Left renal pelvis (tissue), 4 donors: ENCODE measurements at regions not wholly inside any gene's neighbourhood (a gene's known extent, or its start where the extent isn't known, plus 50 kb on each side); places are given as distances from the start of the nearest gene placed in this dataset.

Source experiments
- DNase-seq, 4 donors: peaks; one replicate each; pipeline ENCODE4 v3.0.0-alpha.2; 2013; ENCODE audit warnings: low read depth in 4 of 4, low spot score in 3 of 4

DNA sequence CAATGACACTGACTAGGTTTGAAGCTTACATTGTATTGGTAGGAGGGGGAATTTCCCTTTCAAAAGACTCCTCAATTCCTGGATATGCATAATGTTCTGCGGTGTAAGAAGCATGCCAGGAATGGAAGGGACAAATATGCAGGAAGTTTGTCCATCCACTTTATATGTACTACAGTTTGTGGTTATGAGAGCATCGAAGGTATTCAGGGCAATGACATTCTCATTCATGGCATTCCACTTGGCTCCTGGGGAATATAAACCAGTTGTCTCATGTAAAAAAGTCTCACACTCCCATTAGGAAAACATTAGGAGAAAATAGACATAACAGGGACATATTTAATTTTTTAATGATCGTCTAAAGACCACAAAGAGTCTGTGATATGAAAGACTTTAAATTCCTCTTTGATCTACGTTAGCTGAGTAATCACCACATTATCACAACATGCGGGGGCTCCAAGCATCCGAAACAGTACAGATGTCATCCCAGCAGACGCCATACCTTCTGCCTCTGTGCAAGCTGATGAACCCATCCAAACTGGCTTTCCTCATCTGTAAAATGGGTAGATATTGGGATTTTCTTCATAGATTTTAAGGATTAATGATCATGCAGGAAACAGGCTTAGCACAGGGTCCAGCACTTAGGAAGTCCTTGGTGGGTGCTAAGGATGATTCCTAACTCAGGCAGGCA, 675.3 kb downstream of the INHBA start:
- DNase-seq: no peak

DNA sequence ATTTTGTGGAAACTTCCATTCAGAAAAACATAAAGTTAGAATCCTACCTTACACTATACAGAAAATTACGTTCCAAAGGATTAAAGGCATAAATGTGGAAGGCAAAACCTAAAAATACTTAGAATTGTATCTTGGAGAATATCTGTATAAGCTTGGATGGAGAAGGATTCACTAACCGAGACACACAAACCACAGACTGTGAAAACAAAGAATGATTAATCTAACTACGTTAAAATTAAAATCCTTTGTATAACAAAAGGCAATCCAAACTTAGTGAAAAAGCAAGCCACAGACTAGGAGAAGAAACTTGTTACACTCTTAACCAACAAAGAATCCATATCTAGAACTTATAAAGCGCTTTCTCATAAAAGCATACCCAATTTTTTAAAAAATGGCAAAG, 678.8 kb downstream of the INHBA start:
- DNase-seq: no peak

DNA sequence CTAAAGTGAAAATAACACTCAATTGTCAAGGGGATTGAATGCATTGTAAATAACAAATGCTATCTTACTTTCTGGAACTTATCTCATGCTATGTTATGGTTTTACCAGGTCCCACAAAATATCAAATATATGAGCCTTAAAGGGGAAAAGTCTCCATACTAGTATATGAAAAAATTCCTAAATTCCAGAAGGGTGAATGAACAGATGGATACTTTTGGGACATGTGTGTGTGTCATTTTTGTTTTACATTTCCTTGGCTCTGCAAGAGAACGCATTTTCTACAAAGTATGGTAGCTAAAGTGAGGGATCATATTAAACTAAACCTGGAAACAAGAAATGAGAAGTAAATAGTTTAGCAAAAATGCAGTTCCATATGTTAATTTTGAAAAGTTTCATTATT, 682.8 kb downstream of the INHBA start:
- DNase-seq: no peak

GRCh38 chr7:41013117-41013516, 689.8 kb downstream of the INHBA start:
- no peak for DNase-seq

DNA sequence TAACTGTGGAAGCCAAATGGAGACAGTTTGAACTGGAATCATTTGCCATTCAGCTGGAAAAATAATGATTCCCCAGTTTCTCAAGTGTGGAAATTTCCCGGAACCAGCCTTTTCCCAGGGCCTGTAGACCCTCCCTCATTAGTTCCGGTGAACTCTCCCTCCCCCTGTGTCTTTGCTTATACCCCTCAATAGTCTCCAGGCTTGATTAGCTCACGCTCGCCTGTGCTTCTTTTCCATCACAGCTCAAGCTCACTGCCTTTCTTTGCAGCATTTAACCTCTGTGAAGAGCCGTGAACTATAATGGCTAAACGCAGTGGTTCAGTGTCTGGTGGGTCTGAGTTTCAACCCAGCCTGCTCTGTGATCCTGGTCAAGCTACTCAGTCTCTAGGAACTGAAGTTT, 690.8 kb downstream of the INHBA start:
- DNase-seq: no peak

DNA sequence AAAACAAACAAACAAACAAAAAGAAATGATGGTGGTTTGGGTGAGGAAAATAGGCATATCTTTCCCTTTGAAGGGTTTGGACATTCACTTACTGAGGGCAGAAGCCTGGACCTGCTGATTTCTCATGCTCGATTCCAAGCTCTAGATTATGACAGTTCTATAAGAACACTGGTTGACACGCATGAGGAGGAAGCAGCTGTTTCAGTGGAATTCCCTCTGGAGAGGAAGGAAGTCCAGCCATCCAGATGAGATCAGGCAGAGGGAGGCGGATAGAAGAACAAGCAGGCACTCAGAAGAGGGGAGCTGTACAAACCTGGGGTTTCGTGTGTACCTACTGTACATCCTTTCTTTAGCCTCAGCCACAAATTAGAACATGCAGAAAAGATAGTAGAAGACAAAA, 691.9 kb downstream of the INHBA start:
- DNase-seq: no peak

DNA sequence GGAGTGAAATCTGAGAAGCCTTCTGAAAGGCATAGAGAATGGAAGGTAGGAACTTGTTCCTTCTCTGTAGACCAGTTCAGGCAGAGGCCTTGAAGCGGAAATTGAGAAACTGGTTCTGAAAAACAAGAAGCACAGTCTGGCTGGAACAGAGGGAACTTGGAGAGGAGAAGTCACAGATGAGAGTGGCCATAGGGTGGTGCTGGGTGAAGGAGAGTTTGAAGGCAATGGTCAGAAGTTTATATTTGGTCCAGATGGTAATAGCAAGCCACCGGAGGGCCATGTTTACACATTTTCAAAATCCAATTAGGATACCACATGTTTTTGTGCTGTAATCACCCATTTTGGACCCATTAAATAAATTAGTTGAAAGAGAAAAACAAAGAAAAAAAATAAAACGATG, 692.5 kb downstream of the INHBA start:
- no peak for DNase-seq

GRCh38 chr7:41007811-41008210, 695.1 kb downstream of the INHBA start:
- DNase-seq: no peak

- DNase-seq: no peak
Measured at GRCh38 chr7:41007351-41007751, 695.5 kb downstream of the INHBA start.

GRCh38 chr7:41006306-41006995, 696.4 kb downstream of the INHBA start:
- no peak for DNase-seq

DNA sequence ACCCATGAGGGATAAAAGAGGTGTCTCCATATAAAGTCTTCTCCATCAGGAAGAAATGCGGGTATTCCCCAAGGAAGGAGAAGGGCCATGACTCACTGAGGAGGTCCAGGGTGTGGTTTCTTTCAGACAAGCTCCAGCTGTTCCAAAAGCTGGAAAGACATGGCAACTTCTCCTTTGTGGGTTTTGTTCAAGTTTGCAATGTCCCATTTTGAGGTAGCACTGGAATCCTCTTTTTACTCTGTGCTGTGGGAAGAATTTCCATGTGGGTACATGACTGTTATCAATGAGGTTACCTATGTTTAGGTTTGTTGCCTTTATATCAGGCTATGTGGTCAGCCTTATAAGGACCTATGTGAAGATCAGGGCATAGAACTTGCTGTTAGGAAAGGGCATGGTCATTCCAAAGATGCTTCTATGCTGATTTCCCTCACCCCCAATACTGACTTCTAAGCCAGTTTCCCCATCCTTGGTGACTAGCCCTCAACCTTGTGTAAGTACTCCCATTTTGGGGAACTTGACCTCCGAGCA, 697.5 kb downstream of the INHBA start:
- no peak for DNase-seq

- no peak for DNase-seq
Measured at GRCh38 chr7:41003977-41004376, 698.9 kb downstream of the INHBA start.

GRCh38 chr7:41003611-41003940, 699.3 kb downstream of the INHBA start:
- DNase-seq: no peak

DNA sequence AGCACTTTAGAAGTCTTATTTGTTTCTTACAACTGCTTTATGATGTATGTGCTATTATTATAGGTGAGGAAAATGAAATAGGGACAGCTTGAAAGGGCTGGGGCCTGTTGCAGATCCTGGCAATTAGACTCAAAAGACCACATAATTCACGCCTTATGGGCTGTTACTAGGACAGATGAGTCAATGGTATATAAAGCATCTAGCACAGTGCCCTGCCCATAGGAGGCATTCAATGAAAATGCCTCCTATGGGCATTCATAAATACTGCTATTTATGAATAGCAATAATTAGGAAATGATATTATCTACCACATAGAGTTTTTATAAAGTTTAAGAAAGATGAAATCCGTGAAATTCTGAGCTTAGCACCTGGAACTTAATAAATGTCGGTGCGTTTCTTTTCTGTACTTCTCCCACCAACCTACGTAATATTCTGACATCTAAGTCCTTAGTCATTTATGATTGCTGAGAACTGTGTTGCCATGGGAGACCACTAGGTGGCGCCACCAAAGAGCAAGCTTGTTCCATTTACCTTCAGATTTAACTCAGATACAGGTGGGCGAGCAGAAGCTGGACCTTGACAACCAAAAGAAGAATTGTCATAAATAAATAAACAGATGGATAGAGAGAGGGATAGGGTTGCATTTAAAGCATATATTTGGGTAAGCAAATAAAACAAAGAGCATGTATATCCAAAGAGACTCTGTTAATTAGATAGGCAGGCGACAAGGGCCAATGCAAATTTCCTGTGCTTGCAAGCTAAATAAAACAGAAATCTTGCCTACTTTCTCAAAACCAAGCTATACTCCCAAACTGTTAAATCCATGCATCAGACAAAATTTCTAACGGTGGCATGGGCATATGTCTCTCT, 699.9 kb downstream of the INHBA start:
- no peak for DNase-seq

DNA sequence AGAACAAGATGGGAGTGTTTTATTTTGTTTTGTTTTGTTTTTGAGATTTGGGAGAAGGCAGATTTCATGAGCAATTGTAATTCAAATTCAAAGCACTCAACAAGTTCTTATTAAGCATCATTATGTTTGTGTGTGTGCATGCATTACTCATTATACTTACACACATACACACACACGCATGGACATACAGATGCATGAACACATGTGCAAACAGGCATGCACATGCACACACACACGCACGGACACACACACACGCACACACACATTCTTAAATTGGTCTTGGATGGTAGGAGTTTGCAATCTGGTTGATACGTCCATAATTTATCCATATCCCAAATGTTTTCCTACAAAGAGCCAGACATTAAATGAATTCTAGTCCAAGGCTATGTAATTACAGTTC, 702.8 kb downstream of the INHBA start:
- DNase-seq: no peak

DNA sequence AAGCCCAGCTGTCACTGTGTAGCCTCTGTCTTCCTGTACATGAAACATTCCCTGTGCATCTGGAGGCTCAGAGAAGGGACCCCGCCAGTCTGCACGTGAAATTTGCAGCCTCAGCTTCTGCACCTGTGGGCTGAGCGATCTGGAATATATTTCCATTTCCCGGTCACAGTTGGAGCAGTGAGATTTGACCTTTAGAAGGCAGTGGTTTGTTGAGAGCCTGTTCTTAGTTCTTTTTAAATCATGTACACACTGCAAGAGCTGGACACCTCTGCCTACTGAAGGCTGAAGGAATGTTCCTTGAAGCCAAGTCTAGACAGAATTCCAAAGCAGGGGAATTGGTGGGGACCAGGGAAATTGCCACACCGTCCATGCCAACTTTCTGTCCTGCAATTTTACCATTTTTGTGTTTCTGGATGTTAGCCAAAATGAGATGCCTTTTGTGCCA, 706.6 kb downstream of the INHBA start:
- DNase-seq: no peak

GRCh38 chr7:40990841-40991240, 712.0 kb downstream of the INHBA start:
- no peak for DNase-seq

- DNase-seq: no peak
Measured at GRCh38 chr7:40987571-40987970, 715.3 kb downstream of the INHBA start.

- DNase-seq: peak in 2 of 4 donors; percentile 19 to 26
Measured at GRCh38 chr7:40986351-40986873, 716.5 kb downstream of the INHBA start.

GRCh38 chr7:40983111-40983510, 719.8 kb downstream of the INHBA start:
- DNase-seq: peak in 3 of 4 donors; percentile 12 to 45 (median 19)

DNA sequence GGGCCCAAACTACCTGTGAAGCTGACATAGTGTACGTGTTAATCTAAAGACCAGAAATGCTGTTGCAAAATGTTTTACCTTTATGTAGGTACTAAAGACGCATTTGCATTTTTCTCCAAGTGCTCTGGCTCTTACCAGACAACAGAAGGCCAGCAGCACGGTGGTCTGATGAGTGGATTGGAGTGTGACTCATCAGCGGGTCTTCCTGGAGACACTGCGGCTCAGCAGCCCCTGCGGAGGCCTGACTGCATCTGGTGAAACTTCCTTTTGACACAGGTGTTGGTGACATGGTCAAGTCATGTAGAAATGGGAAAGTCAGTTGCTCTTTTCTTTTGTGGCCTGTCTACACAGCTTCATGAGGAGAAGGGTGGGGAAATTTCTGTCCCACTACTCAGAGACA, 723.6 kb downstream of the INHBA start:
- no peak for DNase-seq
